GM12891 (cell line): ENCODE measurements at regions not wholly inside any gene's neighbourhood (a gene's known extent, or its start where the extent isn't known, plus 50 kb on each side); places are given as distances from the start of the nearest gene placed in this dataset.
"Not testable (repeated sequence)": the region's sequence is repeated elsewhere in the genome, so short reads cannot be mapped to it uniquely, and the experiment has no call there.

Experiments used
- DNase-seq: peaks from one replicate; pipeline ENCODE4 v3.0.0; 2011; ENCODE audit warnings: low spot score; ENCODE audit not compliant: insufficient read length
- FAIRE-seq: peaks from 2 replicates; lab custom pipeline; 2011; peaks lifted over from hg19 to GRCh38; lab: Jason Lieb, UNC
- PAX5 ChIP-seq: IDR thresholded peaks from 2 replicates; pipeline ENCODE4 v1.6.1; 2011; ENCODE audit warnings: low read length, moderate library complexity, mild to moderate bottlenecking; ENCODE audit not compliant: insufficient read depth, severe bottlenecking
- POLR2A ChIP-seq: IDR thresholded peaks from 2 replicates; pipeline ENCODE4 v1.6.1; 2011; ENCODE audit warnings: low read depth, low read length, control low read depth
- POLR2AphosphoS5 ChIP-seq: IDR thresholded peaks from 2 replicates; pipeline ENCODE4 v1.6.1; 2011; ENCODE audit warnings: low read depth, low read length, control low read depth
- POU2F2 ChIP-seq: IDR thresholded peaks from 2 replicates; pipeline ENCODE4 v1.6.1; 2011; ENCODE audit warnings: low read depth, mild to moderate bottlenecking, control low read depth, low read length, moderate library complexity
- SPI1 ChIP-seq: IDR thresholded peaks from 2 replicates; pipeline ENCODE4 v1.6.1; 2011; ENCODE audit warnings: low read depth, low read length, control low read depth
- TAF1 ChIP-seq: IDR thresholded peaks from 2 replicates; pipeline ENCODE4 v1.6.1; 2011; ENCODE audit warnings: low read depth, low read length, control low read depth

DNA sequence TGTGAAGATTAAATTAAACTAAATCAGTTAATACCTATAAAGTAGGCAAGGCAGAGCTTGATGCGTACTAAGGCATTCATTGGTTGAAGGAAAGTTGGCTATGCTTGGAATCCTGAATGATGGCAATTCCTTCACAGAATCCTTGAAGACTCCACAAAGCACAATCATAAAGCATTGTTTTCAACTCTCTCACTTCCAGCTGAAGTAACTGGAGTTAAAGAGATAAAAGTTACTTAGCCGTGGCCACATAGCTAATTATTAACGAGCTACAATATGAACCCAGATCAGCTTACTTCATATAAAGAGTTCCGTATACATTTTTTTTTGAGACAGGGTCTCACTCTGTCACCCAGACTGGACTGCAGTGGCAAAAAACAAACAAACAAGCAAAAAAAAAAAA, 483.9 kb upstream of the DDX18 start:
- FAIRE-seq (no peak), DNase-seq (no peak)
- TF ChIP-seq POLR2AphosphoS5 (no peak), POU2F2 (no peak)

DNA sequence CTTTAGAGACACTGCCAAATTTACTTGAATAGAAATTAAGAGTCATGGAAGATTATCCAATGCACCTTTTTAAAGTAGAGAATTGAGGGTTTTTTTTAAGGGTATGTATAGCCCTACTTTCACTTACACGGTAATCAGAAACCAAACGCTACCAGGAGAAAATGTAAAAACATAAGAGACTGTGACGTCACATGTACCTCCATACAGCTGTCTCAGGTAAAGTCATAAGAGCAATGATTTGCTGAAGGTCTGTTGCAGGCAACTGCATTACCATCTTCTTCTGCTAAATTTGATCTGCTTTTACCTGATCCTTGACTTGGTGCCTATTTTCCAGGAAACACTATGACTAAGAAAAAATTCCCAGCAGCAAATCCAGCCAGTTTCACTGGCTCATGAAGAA, 478.5 kb upstream of the DDX18 start:
- FAIRE-seq (no peak), DNase-seq (no peak)
- TF ChIP-seq SPI1 (no peak), POLR2AphosphoS5 (no peak), PAX5 (no peak), POU2F2 (no peak), POLR2A (no peak), TAF1 (no peak)

DNA sequence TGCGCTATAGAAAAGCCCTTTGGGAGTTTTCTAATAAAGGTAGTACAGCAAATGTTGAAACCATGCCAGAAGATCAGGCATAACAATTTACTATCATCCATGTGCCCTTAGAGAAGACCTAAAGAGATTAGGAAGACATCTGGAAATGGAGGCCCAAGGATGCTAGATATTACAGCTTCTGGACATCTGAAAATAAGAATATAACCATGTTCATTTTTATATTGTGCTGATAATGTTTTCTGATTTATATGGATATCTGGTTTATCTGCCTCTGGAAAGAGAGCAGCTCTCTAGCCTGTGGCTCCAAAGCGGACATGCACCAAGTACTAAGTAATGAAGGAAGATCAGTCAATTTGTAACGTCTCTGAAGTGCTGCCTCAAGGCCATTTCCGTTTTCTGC, 478.0 kb upstream of the DDX18 start:
- no peak for FAIRE-seq

DNA sequence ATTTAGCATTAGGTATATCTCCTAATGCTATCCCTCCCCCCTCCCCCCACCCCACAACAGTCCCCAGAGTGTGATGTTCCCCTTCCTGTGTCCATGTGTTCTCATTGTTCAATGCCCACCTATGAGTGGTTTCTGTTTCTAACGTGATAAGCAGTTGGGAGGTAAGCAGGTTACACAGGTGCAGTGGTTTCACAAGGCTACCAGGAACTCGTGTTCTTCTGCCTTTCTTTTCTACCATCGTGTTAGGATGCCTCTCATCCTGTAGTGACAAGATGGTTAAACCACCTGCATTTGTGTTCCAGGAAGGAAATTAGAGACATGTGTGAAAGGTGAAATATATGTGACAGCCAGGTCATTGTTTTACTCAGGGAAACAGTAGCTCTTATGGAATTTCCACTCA, 476.5 kb upstream of the DDX18 start:
- DNase-seq, FAIRE-seq: not testable (repeated sequence)

More for the DNA sequence above, 478.0 kb upstream of the DDX18 start:
- no peak for DNase-seq
- no peak for TF ChIP-seq POLR2AphosphoS5
- TF ChIP-seq TAF1 = no peak
- TF ChIP-seq PAX5 = no peak
- TF ChIP-seq SPI1 = no peak
- no peak for TF ChIP-seq POLR2A
- TF ChIP-seq POU2F2 = no peak

DNA sequence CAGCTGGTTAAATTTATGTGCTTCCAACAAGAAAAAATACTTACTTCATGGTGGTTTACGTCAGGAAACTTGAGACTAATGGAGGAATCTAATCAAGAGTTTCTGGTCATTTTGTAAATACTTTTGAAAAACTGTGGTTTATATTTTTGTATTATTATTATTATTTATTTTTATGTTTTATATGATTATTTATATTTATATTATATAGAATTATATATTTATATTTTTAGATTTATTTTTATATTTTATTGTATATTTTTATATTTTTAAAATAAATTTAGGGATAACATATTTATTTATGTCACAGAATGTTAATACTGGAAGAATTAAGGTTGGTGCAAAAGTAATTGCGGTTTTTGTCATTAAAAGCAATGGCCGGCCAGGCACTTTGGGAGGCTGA, 474.5 kb upstream of the DDX18 start:
- TF ChIP-seq POU2F2 (no peak), POLR2AphosphoS5 (no peak), TAF1 (no peak), PAX5 (no peak), SPI1 (no peak), POLR2A (no peak)
- FAIRE-seq (no peak), DNase-seq (no peak)

DNA sequence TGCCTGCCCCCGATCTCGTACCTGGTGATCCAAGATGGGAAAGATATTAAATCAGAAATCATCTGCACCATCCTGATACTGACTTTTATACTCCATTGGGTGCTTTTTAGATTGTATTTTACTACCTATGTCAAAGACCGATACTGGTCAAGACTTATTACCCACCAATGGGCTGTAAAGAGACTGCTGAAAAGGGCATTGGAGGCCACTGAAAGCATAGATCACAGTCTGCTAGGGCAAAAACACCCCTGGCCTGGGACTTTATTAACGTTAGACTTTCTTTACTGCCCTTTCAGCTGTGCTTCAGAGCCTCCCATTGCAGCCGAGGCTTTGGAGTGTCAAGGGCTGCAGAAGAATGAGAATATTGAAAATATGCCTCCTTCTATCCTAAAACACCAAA, 472.8 kb upstream of the DDX18 start:
- no peak for FAIRE-seq
- TF ChIP-seq POLR2AphosphoS5 (no peak), PAX5 (no peak), POU2F2 (no peak), SPI1 (no peak), TAF1 (no peak), POLR2A (no peak)

DNA sequence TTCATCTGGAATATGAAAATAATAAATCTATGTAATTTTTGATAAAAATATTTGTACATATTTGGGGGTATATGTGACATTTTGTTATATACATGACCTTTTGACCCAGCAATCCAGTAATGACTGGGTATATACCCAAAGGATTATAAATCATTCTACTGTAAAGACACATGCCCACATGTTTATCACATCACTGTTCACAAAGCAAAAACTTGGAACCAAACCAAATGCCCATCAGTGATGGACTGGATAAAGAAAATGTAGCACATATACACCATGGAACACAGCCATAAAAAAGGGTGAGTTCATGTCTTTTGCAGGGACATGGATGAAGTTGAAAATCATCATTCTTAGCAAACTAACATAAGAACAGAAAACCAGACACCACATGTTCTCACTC, 472.1 kb upstream of the DDX18 start:
- no peak for FAIRE-seq
- no peak for TF ChIP-seq PAX5
- no peak for TF ChIP-seq POLR2A
- no peak for TF ChIP-seq POU2F2
- no peak for TF ChIP-seq TAF1
- TF ChIP-seq POLR2AphosphoS5 = no peak
- no peak for TF ChIP-seq SPI1
- DNase-seq = no peak

More for the DNA sequence above, 472.8 kb upstream of the DDX18 start:
- DNase-seq = no peak

DNA sequence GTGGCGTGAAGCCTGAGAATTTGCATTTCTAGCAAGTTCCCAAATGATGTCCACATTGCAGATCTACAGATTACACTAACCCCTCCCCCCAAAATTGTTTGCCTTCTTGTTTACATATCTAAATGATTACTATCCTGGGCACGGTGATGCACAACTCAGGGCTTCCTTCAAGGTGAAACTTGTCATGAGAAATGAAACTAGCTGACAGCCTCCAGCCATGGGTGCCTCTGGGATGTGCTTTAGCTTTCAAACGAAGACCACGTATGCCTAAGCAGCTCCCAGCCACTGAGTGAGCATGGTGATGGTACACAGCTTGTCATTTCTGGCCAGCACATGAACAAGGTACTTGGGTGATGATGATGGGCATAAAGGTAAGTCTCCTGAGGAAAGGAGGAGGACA, 464.8 kb upstream of the DDX18 start:
- FAIRE-seq = no peak
- DNase-seq = no peak
- TF ChIP-seq TAF1 = no peak
- TF ChIP-seq SPI1 = no peak
- no peak for TF ChIP-seq POLR2AphosphoS5

DNA sequence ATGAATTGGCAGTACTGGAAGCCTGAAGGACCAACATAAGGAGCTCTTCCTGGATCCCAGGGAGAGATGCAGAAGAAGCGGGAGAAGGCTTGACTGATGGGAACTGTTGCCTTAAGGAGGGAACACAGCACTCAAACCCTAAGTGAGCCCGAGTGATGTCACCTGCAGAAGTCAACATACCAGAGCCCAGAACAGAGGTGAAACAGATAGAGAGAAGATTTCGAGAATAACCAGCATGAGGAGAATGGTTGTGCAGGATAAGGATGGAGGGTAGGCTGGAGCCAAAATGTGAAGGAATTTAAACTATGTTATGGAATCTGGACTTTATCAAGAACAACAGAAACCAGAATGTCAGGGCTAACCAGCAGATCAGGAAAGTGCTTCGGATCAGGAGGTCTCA, 463.1 kb upstream of the DDX18 start:
- FAIRE-seq = no peak
- no peak for DNase-seq

DNA sequence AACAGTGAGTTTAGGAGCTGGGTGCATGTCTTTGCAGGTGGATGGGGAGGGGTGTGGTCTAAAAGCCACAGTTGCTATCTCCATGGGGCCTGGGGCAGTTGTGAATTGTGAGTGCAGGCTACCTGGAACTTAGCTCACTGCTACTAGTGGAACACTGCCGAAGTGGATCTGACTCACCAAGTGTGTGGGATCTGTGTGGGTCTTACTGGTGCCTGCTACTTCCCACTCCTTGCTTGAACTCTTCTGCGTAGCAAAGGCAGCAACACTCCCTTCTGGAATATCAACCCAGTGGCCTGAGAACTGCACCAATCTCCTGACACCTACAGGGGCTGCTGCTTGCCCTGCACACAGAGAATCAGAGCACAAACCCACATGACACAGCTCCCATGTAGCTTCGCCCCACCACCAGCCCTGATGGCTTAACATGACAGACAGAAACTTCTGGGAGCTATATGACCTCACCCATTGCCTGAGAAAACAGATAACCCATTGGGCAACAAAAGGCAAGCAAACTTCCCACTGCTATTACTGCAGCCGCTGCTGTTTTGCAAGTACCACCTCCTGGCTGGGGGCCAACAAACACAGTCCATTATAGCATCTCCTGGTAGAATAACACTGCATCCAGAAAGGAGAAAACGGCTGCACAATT, 455.1 kb upstream of the DDX18 start:
- TF ChIP-seq POLR2A (no peak), POLR2AphosphoS5 (no peak), SPI1 (no peak), PAX5 (no peak), TAF1 (no peak), POU2F2 (no peak)
- no peak for DNase-seq
- FAIRE-seq = no peak

More for the DNA sequence above, 463.1 kb upstream of the DDX18 start:
- TF ChIP-seq SPI1 (no peak), TAF1 (no peak), PAX5 (no peak), POLR2AphosphoS5 (no peak), POLR2A (no peak), POU2F2 (no peak)

DNA sequence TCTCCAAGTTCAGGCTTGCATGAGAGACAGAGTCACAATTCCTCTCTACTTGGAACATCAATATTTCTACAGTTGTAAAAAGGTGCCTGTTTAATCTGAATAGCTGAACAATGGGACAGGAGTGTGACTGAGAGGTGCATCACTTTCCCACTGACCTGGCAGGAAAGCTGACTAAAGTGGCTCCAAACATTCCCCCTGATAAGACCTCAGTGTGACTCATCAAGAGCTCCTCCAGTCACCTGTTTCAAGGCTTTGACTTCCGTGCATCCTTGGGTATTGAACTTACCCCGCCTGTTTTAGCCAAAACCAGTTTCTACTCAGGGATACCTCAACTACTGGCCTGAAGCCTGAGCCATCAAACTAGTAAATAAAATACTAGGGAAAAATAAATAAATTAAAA, 453.9 kb upstream of the DDX18 start:
- TF ChIP-seq POLR2A (no peak), SPI1 (no peak), PAX5 (no peak)
- FAIRE-seq (no peak), DNase-seq (no peak)
